Right lobe of liver (tissue), 3 donors: ENCODE measurements at regions not wholly inside any gene's neighbourhood (a gene's known extent, or its start where the extent isn't known, plus 50 kb on each side); places are given as distances from the start of the nearest gene placed in this dataset.

Source experiments
- microRNA-seq, 2 donors: library from miRNA; unstranded; fragments of <30 nt; microRNA quantifications; one replicate each; pipeline ENCODE4, GENCODE V29; 2019 to 2020
- small RNA-seq, 2 experiments: library from RNA; depleted of rRNA; stranded (forward); fragments of <200 nt; gene quantifications; one replicate each; pipeline ENCODE3, GENCODE V24; 2016
- donor health status: DM: no; HTN: no; CAD: no.
- donor health status: DM: no; HTN: yes; CAD: no.

Small RNA genes in the stretch of these regions (microRNA-seq; reads per million reads assigned to microRNA genes)
- 0 to 0.29 reads per million in 2 donors for gene MIR4770

Small RNA genes in the stretch of these regions (small RNA-seq; reads per million reads assigned to genes)
- 0 reads per million in 2 experiments for gene MIR4770
